Endothelial cell of umbilical vein (primary cell): ENCODE measurements at regions not wholly inside any gene's neighbourhood (a gene's known extent, or its start where the extent isn't known, plus 50 kb on each side); places are given as distances from the start of the nearest gene placed in this dataset.

Source experiments
- BruUV-seq: library from RNA; stranded (reverse); fragments of 400-500 nt; replicated peaks from 2 replicates; lab custom pipeline; 2021; lab: Mats Ljungman, UMichigan
- CTCF ChIA-PET: fragments of 300-600, 350-600 bp; sonication (Branson Sonifier 250); formaldehyde crosslinking; loops from one replicate; lab custom pipeline; 2021; ENCODE audit warnings: antibody characterized with exemption, inconsistent platforms; lab: Charles Lee
- POLR2A ChIA-PET: fragments of 300-600, 350-600 bp; sonication (Branson Sonifier 250); formaldehyde crosslinking; loops from one replicate; lab custom pipeline; 2021; ENCODE audit warnings: antibody characterized with exemption, inconsistent platforms; lab: Charles Lee
- DNase-seq: peaks from one replicate; pipeline ENCODE4 v3.0.0-alpha.2; 2011; ENCODE audit warnings: low read depth, low spot score
- FAIRE-seq: peaks from 2 replicates; lab custom pipeline; 2011; peaks lifted over from hg19 to GRCh38; lab: Jason Lieb, UNC
- H2AFZ ChIP-seq: 2 replicates; pipeline ENCODE4 v1.6.0; 2012; ENCODE audit warnings: low read depth, low read length, control low read depth, inconsistent platforms
- H3K27ac ChIP-seq: 2 replicates; pipeline ENCODE4 v1.5.1; 2011; ENCODE audit warnings: low read depth, mild to moderate bottlenecking, control low read depth, low read length, moderate library complexity; ENCODE audit not compliant: insufficient read depth
- H3K27me3 ChIP-seq, 2 experiments: 2 replicates each; pipeline versions ENCODE4 v1.6.0 to v1.6.1; 2011; ENCODE audit warnings: low read length in 2 of 2, mixed read lengths in 1 of 2; ENCODE audit not compliant: control insufficient read depth in 2 of 2, insufficient read depth in 2 of 2
- H3K36me3 ChIP-seq, 2 experiments: 2 replicates in 1 of 2; 3 replicates in 1 of 2; pipeline ENCODE4 v1.5.1; 2011; ENCODE audit warnings: low read length in 2 of 2, mild to moderate bottlenecking in 1 of 2, moderate library complexity in 1 of 2; ENCODE audit not compliant: control insufficient read depth in 2 of 2, insufficient read depth in 2 of 2; ENCODE audit errors: extremely low read depth in 1 of 2
- H3K4me1 ChIP-seq: 3 replicates; pipeline ENCODE4 v1.5.1; 2011; ENCODE audit warnings: mild to moderate bottlenecking, low read length; ENCODE audit not compliant: control insufficient read depth, insufficient read depth; ENCODE audit errors: extremely low read depth
- H3K4me2 ChIP-seq: 2 replicates; pipeline ENCODE4 v1.6.1; 2011; ENCODE audit warnings: low read length, control low read depth, mixed read lengths; ENCODE audit not compliant: insufficient read depth
- H3K4me3 ChIP-seq, 3 experiments: fragments of 200-600 bp in 1 of 3; sonication (generic), shearing (Covaris generic) in 1 of 3; replicated peaks in 1 of 3; 2 replicates each; pipeline ENCODE4 v1.5.1; 2011 to 2016; ENCODE audit warnings: control low read depth in 3 of 3, low read length in 3 of 3, mild to moderate bottlenecking in 2 of 3, inconsistent platforms in 1 of 3, low read depth in 1 of 3, moderate library complexity in 1 of 3; ENCODE audit not compliant: insufficient read depth in 1 of 3
- H3K79me2 ChIP-seq: 2 replicates; pipeline ENCODE4 v1.6.0; 2012; ENCODE audit warnings: low read length, inconsistent platforms; ENCODE audit not compliant: control insufficient read depth, insufficient read depth
- H3K9ac ChIP-seq: replicated peaks from 2 replicates; pipeline ENCODE3; 2011; ENCODE audit warnings: low read length, control low read depth; ENCODE audit not compliant: insufficient read depth; ENCODE audit errors: extremely low read depth
- H3K9me1 ChIP-seq: replicated peaks from 3 replicates; pipeline ENCODE4 v1.6.0; 2011; ENCODE audit warnings: mild to moderate bottlenecking, low read length; ENCODE audit not compliant: control insufficient read depth, insufficient read depth; ENCODE audit errors: extremely low read depth
- H3K9me3 ChIP-seq: replicated peaks from 2 replicates; pipeline ENCODE4 v1.5.1; 2012; ENCODE audit warnings: low read length, inconsistent platforms; ENCODE audit not compliant: control insufficient read depth, insufficient read depth
- H4K20me1 ChIP-seq: replicated peaks from 2 replicates; pipeline ENCODE3; 2011; ENCODE audit warnings: mild to moderate bottlenecking, low read length; ENCODE audit not compliant: control insufficient read depth, insufficient read depth; ENCODE audit errors: extremely low read depth
- EZH2 ChIP-seq: IDR thresholded peaks from 2 replicates; pipeline ENCODE4 v1.6.1; 2012; ENCODE audit warnings: borderline replicate concordance, low read depth, mild to moderate bottlenecking, moderate library complexity, low read length, inconsistent platforms; ENCODE audit not compliant: severe bottlenecking
- FOS ChIP-seq: IDR thresholded peaks from 2 replicates; pipeline ENCODE4 v1.6.1; 2011; ENCODE audit warnings: mild to moderate bottlenecking, low read length, moderate library complexity, borderline replicate concordance; ENCODE audit not compliant: insufficient read depth
- GATA2 ChIP-seq: IDR thresholded peaks from 2 replicates; pipeline ENCODE4 v1.7.0; 2011; ENCODE audit warnings: low read depth, mild to moderate bottlenecking, moderate library complexity, mixed read lengths, low read length; ENCODE audit not compliant: insufficient read length, insufficient read depth
- JUN ChIP-seq: IDR thresholded peaks from 2 replicates; pipeline ENCODE4 v1.6.1; 2011; ENCODE audit warnings: borderline replicate concordance, low read depth; ENCODE audit not compliant: insufficient read length, insufficient read depth
- MYC ChIP-seq: IDR thresholded peaks from one replicate; pipeline ENCODE4 v1.6.1; 2011; ENCODE audit warnings: mild to moderate bottlenecking, low read depth, low read length
- POLR2A ChIP-seq: IDR thresholded peaks from 2 replicates; pipeline ENCODE4 v1.6.1; 2012; ENCODE audit warnings: low read depth, mild to moderate bottlenecking, control low read depth, low read length
- POLR2AphosphoS5 ChIP-seq: IDR thresholded peaks from 2 replicates; pipeline ENCODE4 v1.6.1; 2012; ENCODE audit warnings: low read depth, mild to moderate bottlenecking, control low read depth, low read length, moderate library complexity; ENCODE audit not compliant: insufficient read depth
- dilution Hi-C: fragments of 300-500 bp; cut with MboI; formaldehyde crosslinking; loops from one replicate; pipeline ENCODE4 v1.15.0; 2019; ENCODE audit warnings: low sequenced_read_pairs; ENCODE audit not compliant: extremely low pct_ligation_motif_present
- intact Hi-C: fragments of 100-400 bp; cut with micrococcal nuclease; formaldehyde crosslinking; loops from one replicate; pipeline ENCODE4 v1.10.0; 2022
- TF ChIP-seq, protein P1 (sequence below), 2 donors: IDR thresholded peaks; 1 replicate in 1 of 2; 2 replicates in 1 of 2; pipeline ENCODE4 v1.5.1; 2011; ENCODE audit warnings: low read length in 2 of 2, mild to moderate bottlenecking in 2 of 2, moderate library complexity in 2 of 2, control low read depth in 1 of 2, inconsistent platforms in 1 of 2, low read depth in 1 of 2; ENCODE audit not compliant: insufficient read depth in 1 of 2; ENCODE audit errors: extremely low read depth in 1 of 2
- TF ChIP-seq, protein P2 (sequence below): IDR thresholded peaks from 2 replicates; pipeline ENCODE4 v1.6.1; 2011; ENCODE audit not compliant: insufficient read depth, insufficient read length

DNA sequence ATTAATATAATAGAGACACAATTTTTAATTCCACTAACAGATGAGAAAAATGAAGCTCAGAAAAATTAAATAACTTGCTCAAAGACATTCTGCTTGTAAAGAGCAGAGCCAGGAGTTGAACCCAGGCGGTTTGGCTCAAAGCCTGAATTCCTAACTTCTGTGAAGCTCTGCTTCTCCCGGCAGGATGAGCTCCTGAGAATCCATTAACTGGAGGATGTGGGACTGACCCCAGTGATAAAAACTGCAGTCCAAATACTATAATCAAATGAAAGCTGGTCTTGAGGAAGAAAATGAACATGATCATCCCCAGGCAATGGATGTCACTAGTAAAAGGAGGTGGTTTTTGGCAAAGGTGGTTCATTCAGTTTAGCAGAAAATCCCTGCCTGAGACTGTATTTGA lies 898.2 kb downstream of the CCSER2 start:
- POLR2A ChIA-PET = no interaction called here

DNA sequence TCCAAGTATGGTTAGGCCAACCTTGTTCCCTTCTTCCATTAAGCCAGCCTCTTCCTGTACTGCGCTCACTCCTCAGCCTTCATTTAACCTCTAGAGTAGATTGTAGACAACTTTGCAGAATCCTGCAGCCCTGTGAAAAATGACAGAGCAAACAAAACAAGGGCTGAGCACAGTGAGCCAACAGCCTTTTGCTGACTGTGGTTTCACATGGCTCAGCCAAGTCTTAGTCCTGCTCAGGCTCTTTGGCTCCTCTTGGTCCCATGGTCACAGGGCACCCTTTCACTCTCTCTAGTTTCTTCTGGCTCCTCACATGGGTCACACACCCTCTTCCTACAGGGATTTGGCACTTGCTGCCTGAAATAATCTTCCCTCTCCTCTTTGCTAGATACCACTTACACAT lies 900.3 kb downstream of the CCSER2 start:
- H3K4me1 ChIP-seq = no peaks in the 10 kb centered on the region
- peaks cover 2% of the 10 kb centered on the region for H3K9me3 ChIP-seq
- H3K27me3 ChIP-seq = no peaks in the 10 kb centered on the region
- DNase-seq (no peak), FAIRE-seq (no peak)
- no peak overlapping the region for H3K4me3 ChIP-seq
- TF ChIP-seq GATA2 = no peak
- TF ChIP-seq MYC = no peak
- TF ChIP-seq, protein P1, sequence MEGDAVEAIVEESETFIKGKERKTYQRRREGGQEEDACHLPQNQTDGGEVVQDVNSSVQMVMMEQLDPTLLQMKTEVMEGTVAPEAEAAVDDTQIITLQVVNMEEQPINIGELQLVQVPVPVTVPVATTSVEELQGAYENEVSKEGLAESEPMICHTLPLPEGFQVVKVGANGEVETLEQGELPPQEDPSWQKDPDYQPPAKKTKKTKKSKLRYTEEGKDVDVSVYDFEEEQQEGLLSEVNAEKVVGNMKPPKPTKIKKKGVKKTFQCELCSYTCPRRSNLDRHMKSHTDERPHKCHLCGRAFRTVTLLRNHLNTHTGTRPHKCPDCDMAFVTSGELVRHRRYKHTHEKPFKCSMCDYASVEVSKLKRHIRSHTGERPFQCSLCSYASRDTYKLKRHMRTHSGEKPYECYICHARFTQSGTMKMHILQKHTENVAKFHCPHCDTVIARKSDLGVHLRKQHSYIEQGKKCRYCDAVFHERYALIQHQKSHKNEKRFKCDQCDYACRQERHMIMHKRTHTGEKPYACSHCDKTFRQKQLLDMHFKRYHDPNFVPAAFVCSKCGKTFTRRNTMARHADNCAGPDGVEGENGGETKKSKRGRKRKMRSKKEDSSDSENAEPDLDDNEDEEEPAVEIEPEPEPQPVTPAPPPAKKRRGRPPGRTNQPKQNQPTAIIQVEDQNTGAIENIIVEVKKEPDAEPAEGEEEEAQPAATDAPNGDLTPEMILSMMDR (IDR thresholded peaks at IDR 0.05; ENCODE audit: extremely low read depth in 1 of 2, insufficient read depth in 1 of 2, low read depth in 1 of 2, low read length in 2 of 2) = no peak
- no peak for TF ChIP-seq FOS
- no peak for TF ChIP-seq POLR2AphosphoS5
- TF ChIP-seq, protein P2, sequence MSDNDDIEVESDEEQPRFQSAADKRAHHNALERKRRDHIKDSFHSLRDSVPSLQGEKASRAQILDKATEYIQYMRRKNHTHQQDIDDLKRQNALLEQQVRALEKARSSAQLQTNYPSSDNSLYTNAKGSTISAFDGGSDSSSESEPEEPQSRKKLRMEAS = no peak
- TF ChIP-seq POLR2A = no peak
- TF ChIP-seq JUN = no peak
- no peak for TF ChIP-seq EZH2
- dilution Hi-C loops (no loop called here), intact Hi-C loops (no loop called here)
- no TSS peak for BruUV-seq
- no peaks in the 10 kb centered on the region for H3K36me3 ChIP-seq
- ChIA-PET POLR2A (no interaction called here), CTCF (no interaction called here)
- H4K20me1 ChIP-seq = no peaks in the 10 kb centered on the region
- H3K79me2 ChIP-seq = no peaks in the 10 kb centered on the region
- no peak overlapping the region for H3K9ac ChIP-seq
- H3K27ac ChIP-seq = no peak overlapping the region
- H3K9me1 ChIP-seq = no peaks in the 10 kb centered on the region
- H2AFZ ChIP-seq = no peak overlapping the region
- H3K4me2 ChIP-seq = no peak overlapping the region

More for the DNA sequence above, 898.2 kb downstream of the CCSER2 start:
- no peaks in the 10 kb centered on the region for H3K79me2 ChIP-seq
- H3K27me3 ChIP-seq = no peaks in the 10 kb centered on the region
- CTCF ChIA-PET = no interaction called here
- H3K4me2 ChIP-seq = no peak overlapping the region
- no peak for FAIRE-seq
- no TSS peak for BruUV-seq
- no peaks in the 10 kb centered on the region for H3K9me1 ChIP-seq
- no peak overlapping the region for H3K27ac ChIP-seq
- H2AFZ ChIP-seq = no peak overlapping the region
- no peak overlapping the region for H3K9ac ChIP-seq
- no peak for DNase-seq
- no peak for TF ChIP-seq GATA2
- TF ChIP-seq FOS = no peak
- TF ChIP-seq, protein P2 = no peak
- no peak overlapping the region for H3K4me3 ChIP-seq
- intact Hi-C loops = no loop called here
- no peaks in the 10 kb centered on the region for H3K9me3 ChIP-seq
- no peaks in the 10 kb centered on the region for H3K36me3 ChIP-seq
- H4K20me1 ChIP-seq = no peaks in the 10 kb centered on the region
- H3K4me1 ChIP-seq = no peaks in the 10 kb centered on the region
- dilution Hi-C loops = no loop called here
